ENCODE measurements at regions not wholly inside any gene's neighbourhood (a gene's known extent, or its start where the extent isn't known, plus 50 kb on each side); places are given as distances from the start of the nearest gene placed in this dataset.
A peak's percentile ranks its signal among the peaks of the same experiment; 100 is the strongest.

- TF ChIP-seq OSR1 (CRISPR knock-in tag; IDR thresholded peaks at IDR 0.05) (no peak), RARB (CRISPR knock-in tag; IDR thresholded peaks at IDR 0.05) (no peak), CSDC2 (CRISPR knock-in tag; IDR thresholded peaks at IDR 0.05) (no peak), ESRRG (CRISPR knock-in tag; IDR thresholded peaks at IDR 0.05) (no peak)
- TF ChIP-seq, protein P1, sequence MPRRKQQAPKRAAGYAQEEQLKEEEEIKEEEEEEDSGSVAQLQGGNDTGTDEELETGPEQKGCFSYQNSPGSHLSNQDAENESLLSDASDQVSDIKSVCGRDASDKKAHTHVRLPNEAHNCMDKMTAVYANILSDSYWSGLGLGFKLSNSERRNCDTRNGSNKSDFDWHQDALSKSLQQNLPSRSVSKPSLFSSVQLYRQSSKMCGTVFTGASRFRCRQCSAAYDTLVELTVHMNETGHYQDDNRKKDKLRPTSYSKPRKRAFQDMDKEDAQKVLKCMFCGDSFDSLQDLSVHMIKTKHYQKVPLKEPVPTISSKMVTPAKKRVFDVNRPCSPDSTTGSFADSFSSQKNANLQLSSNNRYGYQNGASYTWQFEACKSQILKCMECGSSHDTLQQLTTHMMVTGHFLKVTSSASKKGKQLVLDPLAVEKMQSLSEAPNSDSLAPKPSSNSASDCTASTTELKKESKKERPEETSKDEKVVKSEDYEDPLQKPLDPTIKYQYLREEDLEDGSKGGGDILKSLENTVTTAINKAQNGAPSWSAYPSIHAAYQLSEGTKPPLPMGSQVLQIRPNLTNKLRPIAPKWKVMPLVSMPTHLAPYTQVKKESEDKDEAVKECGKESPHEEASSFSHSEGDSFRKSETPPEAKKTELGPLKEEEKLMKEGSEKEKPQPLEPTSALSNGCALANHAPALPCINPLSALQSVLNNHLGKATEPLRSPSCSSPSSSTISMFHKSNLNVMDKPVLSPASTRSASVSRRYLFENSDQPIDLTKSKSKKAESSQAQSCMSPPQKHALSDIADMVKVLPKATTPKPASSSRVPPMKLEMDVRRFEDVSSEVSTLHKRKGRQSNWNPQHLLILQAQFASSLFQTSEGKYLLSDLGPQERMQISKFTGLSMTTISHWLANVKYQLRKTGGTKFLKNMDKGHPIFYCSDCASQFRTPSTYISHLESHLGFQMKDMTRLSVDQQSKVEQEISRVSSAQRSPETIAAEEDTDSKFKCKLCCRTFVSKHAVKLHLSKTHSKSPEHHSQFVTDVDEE (CRISPR knock-in tag; IDR thresholded peaks at IDR 0.05), result no peak
- ATAC-seq, result no peak
These were observed 135.8 kb upstream of the SNX2 start for GRCh38 chr5:122639033-122639432.

DNA sequence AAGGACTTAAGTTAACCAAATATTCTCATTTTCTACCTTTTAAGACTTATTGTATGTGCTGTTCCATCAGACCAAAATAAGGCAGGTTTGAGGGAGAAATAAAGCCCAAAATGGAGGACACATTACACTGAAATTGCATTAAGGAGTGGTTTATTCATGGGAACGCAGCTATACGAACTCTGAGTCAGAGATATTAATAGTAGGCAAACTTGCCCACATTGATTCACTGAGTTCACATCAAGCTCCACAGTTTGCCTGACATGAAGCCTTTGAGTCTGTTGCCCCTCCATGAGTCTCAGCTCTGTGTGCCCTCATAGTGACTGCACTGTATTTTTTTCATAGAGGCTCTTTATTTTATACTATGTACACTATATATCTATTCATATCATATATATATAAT, 135.0 kb upstream of the SNX2 start:
- no peak for ATAC-seq
- TF ChIP-seq PPARA (CRISPR knock-in tag; IDR thresholded peaks at IDR 0.05; ENCODE audit: borderline replicate concordance) (no peak), ZFP30 (CRISPR knock-in tag; IDR thresholded peaks at IDR 0.05) (no peak), TOX (CRISPR knock-in tag; IDR thresholded peaks at IDR 0.05; ENCODE audit: borderline replicate concordance) (no peak), OSR1 (CRISPR knock-in tag; IDR thresholded peaks at IDR 0.05) (no peak), ZC3H10 (CRISPR knock-in tag; IDR thresholded peaks at IDR 0.05) (no peak)

- ATAC-seq, result no peak
- peak; percentile 94 for TF ChIP-seq ISL1 (CRISPR knock-in tag; IDR thresholded peaks at IDR 0.05)
- 0 out of 2 replicates have a peak, but pooled peaks have one; percentile 39 for TF ChIP-seq TCF4 (CRISPR knock-in tag; IDR thresholded peaks at IDR 0.05; ENCODE audit: borderline replicate concordance)
- TF ChIP-seq PATZ1 (CRISPR knock-in tag; IDR thresholded peaks at IDR 0.05; ENCODE audit: borderline replicate concordance), result no peak
These were observed 125.8 kb upstream of the SNX2 start for GRCh38 chr5:122649080-122649479.

- ATAC-seq, result peak; percentile 58
- TF ChIP-seq CSDC2 (CRISPR knock-in tag; IDR thresholded peaks at IDR 0.05), result no peak
- TF ChIP-seq ZFP3 (CRISPR knock-in tag; IDR thresholded peaks at IDR 0.05), result no peak
- no peak for TF ChIP-seq POU6F1 (CRISPR knock-in tag; IDR thresholded peaks at IDR 0.05; ENCODE audit: borderline replicate concordance, low read depth)
- TF ChIP-seq BACH2 (CRISPR knock-in tag; IDR thresholded peaks at IDR 0.05; ENCODE audit: borderline replicate concordance), result no peak
- TF ChIP-seq, protein P1 (CRISPR knock-in tag; IDR thresholded peaks at IDR 0.05), result peak; percentile 55; the same call in 1 of the 2 replicates
- peak; percentile 47; the same call in 1 of the 2 replicates for TF ChIP-seq TCF4 (CRISPR knock-in tag; IDR thresholded peaks at IDR 0.05; ENCODE audit: borderline replicate concordance)
- no peak for TF ChIP-seq ZNF565 (CRISPR knock-in tag; conservative IDR thresholded peaks at IDR 0.05; ENCODE audit: low read depth)
- TF ChIP-seq CSRNP3 (CRISPR knock-in tag; IDR thresholded peaks at IDR 0.05), result no peak
- no peak for TF ChIP-seq PATZ1 (CRISPR knock-in tag; IDR thresholded peaks at IDR 0.05; ENCODE audit: borderline replicate concordance)
- peak; percentile 54; the same call in 1 of the 2 replicates for TF ChIP-seq ZNF8 (CRISPR knock-in tag; IDR thresholded peaks at IDR 0.05)
- TF ChIP-seq ZC3H10 (CRISPR knock-in tag; IDR thresholded peaks at IDR 0.05), result no peak
- TF ChIP-seq ESRRG (CRISPR knock-in tag; IDR thresholded peaks at IDR 0.05), result no peak
- TF ChIP-seq ZFP30 (CRISPR knock-in tag; IDR thresholded peaks at IDR 0.05), result no peak
- TF ChIP-seq SNAI2 (CRISPR knock-in tag; IDR thresholded peaks at IDR 0.05), result no peak
- TF ChIP-seq RARB (CRISPR knock-in tag; IDR thresholded peaks at IDR 0.05), result no peak
- no peak for TF ChIP-seq GLIS3 (CRISPR knock-in tag; IDR thresholded peaks at IDR 0.05)
- TF ChIP-seq TOX (CRISPR knock-in tag; IDR thresholded peaks at IDR 0.05; ENCODE audit: borderline replicate concordance), result no peak
- TF ChIP-seq ISL1 (CRISPR knock-in tag; IDR thresholded peaks at IDR 0.05), result peak; percentile 41; the same call in 1 of the 2 replicates
These were observed 121.5 kb upstream of the SNX2 start for GRCh38 chr5:122653087-122654017.
